Tibial nerve (tissue), 4 donors: ENCODE measurements at regions not wholly inside any gene's neighbourhood (a gene's known extent, or its start where the extent isn't known, plus 50 kb on each side); places are given as distances from the start of the nearest gene placed in this dataset.
"Not testable (repeated sequence)": the region's sequence is repeated elsewhere in the genome, so short reads cannot be mapped to it uniquely, and the experiment has no call there.

Experiments used
- DNase-seq, 2 donors: peaks; one replicate each; pipeline ENCODE4 v3.0.0-alpha.2; 2019; ENCODE audit warnings: low spot score in 2 of 2
- H3K27ac ChIP-seq, 4 donors: fragments of 200-600 bp; sonication (generic) in 3 of 4; one replicate each; pipeline ENCODE4 v1.5.1; 2017 to 2019; ENCODE audit warnings: mild to moderate bottlenecking in 1 of 4
- H3K27me3 ChIP-seq, 2 donors: fragments of 200-600 bp; sonication (generic) in 1 of 2; one replicate each; pipeline versions ENCODE4 v1.5.1 to v1.6.0; 2017 to 2019
- H3K36me3 ChIP-seq, 3 donors: fragments of 200-600 bp; sonication (generic); one replicate each; pipeline ENCODE4 v1.5.1; 2018 to 2019
- H3K4me1 ChIP-seq, 4 donors: fragments of 200-600 bp; sonication (generic) in 3 of 4; one replicate each; pipeline ENCODE4 v1.5.1; 2017 to 2019
- H3K4me3 ChIP-seq, 4 donors: fragments of 200-600 bp; sonication (generic) in 3 of 4; one replicate each; pipeline ENCODE4 v1.5.1; 2017 to 2019; ENCODE audit warnings: mild to moderate bottlenecking in 1 of 4, moderate library complexity in 1 of 4
- H3K9me3 ChIP-seq, 4 donors: fragments of 200-600 bp; sonication (generic) in 3 of 4; one replicate each; pipeline ENCODE4 v1.5.1; 2017 to 2019
- EP300 ChIP-seq, 2 donors: sonication (generic); formaldehyde crosslinking; IDR thresholded peaks; one replicate each; pipeline ENCODE4 v1.6.1; 2017; ENCODE audit warnings: antibody characterized with exemption in 2 of 2, mild to moderate bottlenecking in 1 of 2
- POLR2A ChIP-seq, 2 donors: fragments of 450-650 bp; IDR thresholded peaks; one replicate each; pipeline ENCODE4 v1.6.1; 2017; ENCODE audit warnings: antibody characterized with exemption in 2 of 2, mild to moderate bottlenecking in 2 of 2, moderate library complexity in 2 of 2
- WGBS, 2 donors: methylation state at CpG; one replicate each; pipeline ENCODE4 v1.1.5; 2018; 5-methylcytosine and 5-hydroxymethylcytosine counted together
- TF ChIP-seq, protein P1 (sequence below), 5 experiments: fragments of 200-600 bp in 3 of 5; fragments of 450-650 bp in 2 of 5; sonication (generic) in 3 of 5; IDR thresholded peaks; one replicate each; pipeline ENCODE4 v1.5.1; 2016 to 2019; ENCODE audit warnings: antibody characterized with exemption in 5 of 5, mild to moderate bottlenecking in 3 of 5, moderate library complexity in 2 of 5

DNA sequence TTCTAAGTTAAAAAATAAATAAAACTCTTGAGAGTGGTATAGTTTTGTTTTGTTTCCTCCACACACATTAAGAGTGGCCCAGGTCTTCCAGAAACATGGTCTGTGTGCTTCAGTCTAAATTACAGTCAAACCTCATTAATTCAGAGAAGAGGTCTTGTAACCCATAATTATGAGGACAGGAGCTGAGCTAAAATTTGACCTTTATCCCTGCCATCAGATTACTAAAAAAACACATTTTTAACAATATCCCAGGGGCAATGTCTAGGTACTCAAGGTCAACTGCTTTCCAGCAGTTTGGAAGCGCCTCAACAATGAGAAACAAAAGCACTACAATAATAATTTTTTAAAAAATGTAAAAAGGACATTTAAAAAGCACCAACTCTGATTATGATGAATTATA lies 184.1 kb upstream of the PFKP start:
- TF ChIP-seq POLR2A (IDR thresholded peaks at IDR 0.05) (no peak), EP300 (IDR thresholded peaks at IDR 0.05) (no peak)
- TF ChIP-seq, protein P1, sequence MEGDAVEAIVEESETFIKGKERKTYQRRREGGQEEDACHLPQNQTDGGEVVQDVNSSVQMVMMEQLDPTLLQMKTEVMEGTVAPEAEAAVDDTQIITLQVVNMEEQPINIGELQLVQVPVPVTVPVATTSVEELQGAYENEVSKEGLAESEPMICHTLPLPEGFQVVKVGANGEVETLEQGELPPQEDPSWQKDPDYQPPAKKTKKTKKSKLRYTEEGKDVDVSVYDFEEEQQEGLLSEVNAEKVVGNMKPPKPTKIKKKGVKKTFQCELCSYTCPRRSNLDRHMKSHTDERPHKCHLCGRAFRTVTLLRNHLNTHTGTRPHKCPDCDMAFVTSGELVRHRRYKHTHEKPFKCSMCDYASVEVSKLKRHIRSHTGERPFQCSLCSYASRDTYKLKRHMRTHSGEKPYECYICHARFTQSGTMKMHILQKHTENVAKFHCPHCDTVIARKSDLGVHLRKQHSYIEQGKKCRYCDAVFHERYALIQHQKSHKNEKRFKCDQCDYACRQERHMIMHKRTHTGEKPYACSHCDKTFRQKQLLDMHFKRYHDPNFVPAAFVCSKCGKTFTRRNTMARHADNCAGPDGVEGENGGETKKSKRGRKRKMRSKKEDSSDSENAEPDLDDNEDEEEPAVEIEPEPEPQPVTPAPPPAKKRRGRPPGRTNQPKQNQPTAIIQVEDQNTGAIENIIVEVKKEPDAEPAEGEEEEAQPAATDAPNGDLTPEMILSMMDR (IDR thresholded peaks at IDR 0.05) = no peak
- Histone ChIP-seq H3K4me1 (no peaks in the 10 kb centered on the region), H3K9me3 (no peaks in the 10 kb centered on the region), H3K27me3 (no peaks in the 10 kb centered on the region), H3K36me3 (no peaks in the 10 kb centered on the region), H3K4me3 (no peak overlapping the region), H3K27ac (no peak overlapping the region)
- no peak for DNase-seq
- WGBS, 2 donors = 61 to 63% methylated on average over 1 of the region's 1 CpG

DNA sequence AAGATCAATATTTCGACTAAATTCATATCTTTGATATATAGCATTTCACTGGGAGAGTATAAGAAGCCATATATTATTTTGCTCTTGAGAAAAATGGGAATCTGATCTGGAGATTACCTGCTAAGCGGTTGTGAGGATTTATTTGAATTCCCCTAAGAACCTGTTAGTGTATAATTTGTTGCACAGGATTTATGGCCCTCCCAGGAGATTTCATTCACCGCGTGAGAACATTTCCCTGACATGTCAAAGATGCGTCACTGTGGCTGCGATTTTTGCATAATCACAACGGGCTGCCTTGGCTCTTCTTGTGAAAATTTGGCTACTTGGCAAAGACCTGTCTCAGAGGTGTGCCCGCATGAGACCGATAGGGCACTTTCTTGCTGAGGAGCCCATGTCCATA lies 184.7 kb upstream of the PFKP start:
- H3K4me1 ChIP-seq = no peaks in the 10 kb centered on the region
- H3K4me3 ChIP-seq = no peak overlapping the region
- 68 to 71% methylated on average over 9 of the region's 9 CpGs for WGBS, 2 donors
- no peak overlapping the region for H3K27ac ChIP-seq
- H3K36me3 ChIP-seq = no peaks in the 10 kb centered on the region
- H3K27me3 ChIP-seq = no peaks in the 10 kb centered on the region
- H3K9me3 ChIP-seq = no peaks in the 10 kb centered on the region
- TF ChIP-seq EP300 (IDR thresholded peaks at IDR 0.05) (no peak), POLR2A (IDR thresholded peaks at IDR 0.05) (no peak)
- TF ChIP-seq, protein P1 (IDR thresholded peaks at IDR 0.05) = no peak
- DNase-seq = no peak

DNA sequence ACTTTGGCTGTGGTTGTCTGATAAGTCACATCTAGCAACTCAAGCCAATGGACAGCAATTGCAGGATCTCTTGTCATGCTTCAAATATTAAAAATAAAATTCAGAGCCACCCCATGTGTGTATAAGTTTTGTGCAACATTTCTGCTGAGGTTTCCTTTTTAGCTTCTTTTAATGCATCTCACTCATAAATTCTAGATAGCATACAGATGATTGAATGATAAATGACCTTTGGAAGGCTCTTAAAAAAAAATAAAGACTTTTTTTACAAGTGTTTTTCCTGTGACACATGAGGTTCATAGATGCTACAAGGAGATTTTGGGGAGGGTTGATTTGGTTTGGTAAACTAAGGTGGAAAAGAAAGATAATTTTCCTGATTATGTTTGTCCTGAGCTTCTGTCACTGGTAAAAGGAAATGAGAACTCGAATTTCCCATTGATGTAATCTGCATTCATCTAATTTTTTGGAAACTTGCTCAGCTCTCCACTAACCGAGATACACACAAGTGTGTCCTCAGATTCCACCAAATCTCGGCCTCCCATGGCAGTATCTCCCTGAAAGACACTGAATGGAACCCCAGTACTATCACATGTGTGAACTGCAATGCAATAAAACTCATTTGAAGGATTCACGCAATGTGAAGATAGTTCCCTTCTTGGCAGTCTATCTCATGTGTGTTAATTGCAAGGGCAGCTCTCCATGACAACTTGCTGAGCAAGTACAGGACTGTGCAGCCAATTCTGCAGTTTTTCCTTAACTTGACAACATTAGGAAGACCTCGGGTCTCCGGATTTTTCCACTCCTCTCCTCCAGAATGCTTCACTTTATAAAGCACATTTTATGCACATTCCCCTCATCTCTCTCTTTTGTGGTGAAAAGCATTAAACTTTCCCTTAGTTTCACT lies 185.4 kb upstream of the PFKP start:
- no peak overlapping the region for H3K27ac ChIP-seq
- DNase-seq = no peak
- H3K27me3 ChIP-seq = no peaks in the 10 kb centered on the region
- H3K36me3 ChIP-seq = no peaks in the 10 kb centered on the region
- no peaks in the 10 kb centered on the region for H3K9me3 ChIP-seq
- TF ChIP-seq, protein P1 (IDR thresholded peaks at IDR 0.05) = no peak
- TF ChIP-seq EP300 (IDR thresholded peaks at IDR 0.05) = no peak
- TF ChIP-seq POLR2A (IDR thresholded peaks at IDR 0.05) = no peak
- H3K4me1 ChIP-seq = no peaks in the 10 kb centered on the region
- WGBS, 2 donors = 52 to 61% methylated on average over 6 of the region's 6 CpGs
- H3K4me3 ChIP-seq = no peak overlapping the region

DNA sequence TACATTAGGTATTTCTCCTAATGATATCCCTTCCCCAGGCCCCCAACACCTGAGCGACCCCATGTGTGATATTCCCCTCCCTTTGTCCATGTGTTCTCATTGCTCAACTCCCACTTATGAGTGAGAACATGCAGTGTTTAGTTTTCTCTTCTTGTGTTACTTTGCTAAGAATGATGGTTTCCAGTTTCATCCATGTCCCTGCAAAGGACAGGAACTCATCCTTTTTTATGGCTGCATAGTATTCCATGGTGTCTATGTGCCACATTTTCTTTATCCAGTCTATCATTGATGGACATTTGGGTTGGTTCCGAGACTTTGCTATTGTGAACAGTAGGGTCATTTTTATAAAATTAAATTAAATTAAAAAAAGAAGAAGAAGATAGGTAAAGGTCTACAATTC lies 187.3 kb upstream of the PFKP start:
- not testable (repeated sequence) for H3K4me3 ChIP-seq, H3K4me1 ChIP-seq, H3K36me3 ChIP-seq, H3K27ac ChIP-seq, H3K27me3 ChIP-seq, H3K9me3 ChIP-seq, DNase-seq
- 97 to 99% methylated on average over 2 of the region's 2 CpGs for WGBS, 2 donors

DNA sequence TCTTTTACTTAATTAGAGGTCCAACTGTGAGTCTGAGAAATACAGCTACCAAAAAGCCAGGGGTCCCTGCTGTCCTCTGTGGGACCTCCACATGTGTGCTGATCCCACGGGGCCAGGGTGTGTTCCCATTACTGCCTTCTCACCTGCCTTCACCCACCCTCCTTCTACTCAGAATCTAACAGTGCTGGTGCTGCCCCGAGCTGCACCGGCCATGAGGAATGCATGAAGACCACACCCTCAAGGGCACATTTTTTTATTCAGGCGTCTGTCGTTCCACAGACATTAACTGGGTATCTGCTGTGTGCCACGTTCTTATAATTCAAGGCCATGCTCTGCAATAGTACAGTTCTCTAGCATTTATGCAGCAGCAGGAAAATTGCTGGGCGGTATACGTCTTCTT lies 188.5 kb upstream of the PFKP start:
- no peak overlapping the region for H3K4me3 ChIP-seq
- no peaks in the 10 kb centered on the region for H3K4me1 ChIP-seq
- no peaks in the 10 kb centered on the region for H3K9me3 ChIP-seq
- TF ChIP-seq POLR2A (IDR thresholded peaks at IDR 0.05) (no peak), EP300 (IDR thresholded peaks at IDR 0.05) (no peak)
- TF ChIP-seq, protein P1 (IDR thresholded peaks at IDR 0.05) = no peak
- H3K27ac ChIP-seq = no peak overlapping the region
- no peaks in the 10 kb centered on the region for H3K27me3 ChIP-seq
- 78 to 81% methylated on average over 8 of the region's 8 CpGs for WGBS, 2 donors
- no peaks in the 10 kb centered on the region for H3K36me3 ChIP-seq
- no peak for DNase-seq
